Activated CD8-positive, alpha-beta memory T cell treated with anti-CD3 and anti-CD28 coated beads for 48 hours (primary cell): ENCODE measurements at regions not wholly inside any gene's neighbourhood (a gene's known extent, or its start where the extent isn't known, plus 50 kb on each side); places are given as distances from the start of the nearest gene placed in this dataset.

Experiments used
- DNase-seq, 3 experiments: peaks; one replicate each; pipeline ENCODE4 v3.0.0-alpha.2; 2020; ENCODE audit warnings: low read depth in 2 of 3, low spot score in 2 of 3

GRCh38 chr20:19945732-19946670 lies 71.2 kb upstream of the NAA20 start:
- no peak for DNase-seq

GRCh38 chr20:19947611-19948264 lies 69.4 kb upstream of the NAA20 start:
- DNase-seq, result no peak

GRCh38 chr20:19949195-19949867 lies 67.8 kb upstream of the NAA20 start:
- no peak for DNase-seq

- DNase-seq, result no peak
Measured at GRCh38 chr20:19950042-19950441, 67.1 kb upstream of the NAA20 start.

GRCh38 chr20:19952392-19952791 lies 64.8 kb upstream of the NAA20 start:
- DNase-seq, result no peak

GRCh38 chr20:19953606-19954005 lies 63.6 kb upstream of the NAA20 start:
- no peak for DNase-seq

- no peak for DNase-seq
Measured at GRCh38 chr20:19956976-19957375, 60.2 kb upstream of the NAA20 start.

GRCh38 chr20:19958219-19958618 lies 58.9 kb upstream of the NAA20 start:
- DNase-seq, result no peak

GRCh38 chr20:19958928-19959327 lies 58.2 kb upstream of the NAA20 start:
- no peak for DNase-seq

GRCh38 chr20:19960745-19961144 lies 56.4 kb upstream of the NAA20 start:
- no peak for DNase-seq

- DNase-seq, result no peak
Measured at GRCh38 chr20:19961293-19961692, 55.9 kb upstream of the NAA20 start.

- DNase-seq, result no peak
Measured at GRCh38 chr20:19962958-19963357, 54.2 kb upstream of the NAA20 start.

- DNase-seq, result no peak
Measured at GRCh38 chr20:19964289-19965265, 52.6 kb upstream of the NAA20 start.

- no peak for DNase-seq
Measured at GRCh38 chr20:19966840-19967239, 50.3 kb upstream of the NAA20 start.
